IMR-90 (cell line): ENCODE measurements at regions not wholly inside any gene's neighbourhood (a gene's known extent, or its start where the extent isn't known, plus 50 kb on each side); places are given as distances from the start of the nearest gene placed in this dataset.

Source experiments
- ATAC-seq: fragments of 200-7000 bp; cut with Tn5 transposase; 2 replicates; pipeline ENCODE4 v1.9.1; 2020; ENCODE audit warnings: low read depth, mild to moderate bottlenecking, moderate library complexity
- BruUV-seq: library from RNA; stranded (reverse); fragments of 400-500 nt; replicated peaks from 2 replicates; lab custom pipeline; 2021; lab: Mats Ljungman, UMichigan
- CTCF ChIA-PET: fragments of 300-600 bp; formaldehyde crosslinking; extraction: SDS; loops from one replicate; lab custom pipeline; 2021; ENCODE audit warnings: antibody characterized with exemption; lab: Yijun Ruan, JAX
- POLR2A ChIA-PET: fragments of 300-600 bp; sonication (Branson Sonifier 250); formaldehyde crosslinking; loops from one replicate; lab custom pipeline; 2022; ENCODE audit warnings: antibody characterized with exemption; ENCODE audit not compliant: unreplicated experiment; lab: Charles Lee
- DNase-seq: peaks from one replicate; pipeline ENCODE4 v3.0.0; 2013
- H2AFZ ChIP-seq: replicated peaks from 2 replicates; pipeline ENCODE3; 2013; ENCODE audit warnings: low read length, mild to moderate bottlenecking; ENCODE audit not compliant: poor library complexity
- H2AK5ac ChIP-seq: 2 replicates; pipeline ENCODE4 v1.6.1; 2013; ENCODE audit warnings: low read depth, low read length, inconsistent platforms
- H2AK9ac ChIP-seq: replicated peaks from 2 replicates; pipeline ENCODE3; 2013; ENCODE audit warnings: mild to moderate bottlenecking, low read depth, low read length, moderate library complexity; ENCODE audit not compliant: poor library complexity
- H2BK120ac ChIP-seq: 2 replicates; pipeline ENCODE4 v1.6.1; 2013; ENCODE audit warnings: low read depth, low read length, inconsistent platforms
- H2BK15ac ChIP-seq: 3 replicates; pipeline ENCODE4 v1.6.1; 2013; ENCODE audit warnings: low read depth, low read length, inconsistent platforms
- H2BK20ac ChIP-seq: 2 replicates; pipeline ENCODE4 v1.6.1; 2013; ENCODE audit warnings: low read depth, mild to moderate bottlenecking, inconsistent platforms, low read length, moderate library complexity
- H2BK5ac ChIP-seq: 2 replicates; pipeline ENCODE4 v1.6.1; 2013; ENCODE audit warnings: mild to moderate bottlenecking, low read depth, low read length, inconsistent platforms; ENCODE audit not compliant: poor library complexity, severe bottlenecking
- H3K14ac ChIP-seq: replicated peaks from 2 replicates; pipeline ENCODE4 v1.6.1; 2013; ENCODE audit warnings: low read depth, low read length, inconsistent platforms
- H3K18ac ChIP-seq: 2 replicates; pipeline ENCODE4 v1.6.1; 2013; ENCODE audit warnings: low read depth, low read length, control low read depth
- H3K23ac ChIP-seq: 2 replicates; pipeline ENCODE4 v1.6.1; 2013; ENCODE audit warnings: low read depth, low read length, inconsistent platforms
- H3K27ac ChIP-seq: 2 replicates; pipeline ENCODE4 v1.5.1; 2013; ENCODE audit warnings: mild to moderate bottlenecking, control low read depth, low read length; ENCODE audit not compliant: insufficient read depth
- H3K27me3 ChIP-seq: 2 replicates; pipeline ENCODE4 v1.6.1; 2013; ENCODE audit warnings: low read length; ENCODE audit not compliant: control insufficient read depth, insufficient read depth
- H3K36me3 ChIP-seq: 2 replicates; pipeline ENCODE4 v1.6.1; 2013; ENCODE audit warnings: low read length, mixed read lengths; ENCODE audit not compliant: control insufficient read depth, insufficient read depth
- H3K4ac ChIP-seq: 2 replicates; pipeline ENCODE4 v1.6.1; 2013; ENCODE audit warnings: low read depth, low read length, inconsistent platforms
- H3K4me1 ChIP-seq: 2 replicates; pipeline ENCODE4 v1.6.1; 2013; ENCODE audit warnings: low read length, mixed read lengths; ENCODE audit not compliant: control insufficient read depth, insufficient read depth
- H3K4me2 ChIP-seq: 2 replicates; pipeline ENCODE4 v1.6.1; 2013; ENCODE audit warnings: low read depth, mild to moderate bottlenecking, control low read depth, low read length, moderate library complexity
- H3K4me3 ChIP-seq: 2 replicates; pipeline ENCODE4 v1.5.1; 2013; ENCODE audit warnings: low read depth, mild to moderate bottlenecking, control low read depth, low read length, moderate library complexity; ENCODE audit not compliant: insufficient read depth
- H3K56ac ChIP-seq: 2 replicates; pipeline ENCODE4 v1.6.1; 2013; ENCODE audit warnings: low read length, inconsistent platforms; ENCODE audit not compliant: insufficient read depth; ENCODE audit errors: extremely low read depth
- H3K79me1 ChIP-seq, 2 experiments: 2 replicates each; pipeline ENCODE4 v1.6.1; 2013; ENCODE audit warnings: low read length in 2 of 2, inconsistent platforms in 1 of 2, low read depth in 1 of 2
- H3K9ac ChIP-seq: 2 replicates; pipeline ENCODE4 v1.6.1; 2013; ENCODE audit warnings: low read depth, low read length, control low read depth
- H3K9me1 ChIP-seq: 2 replicates; pipeline ENCODE4 v1.6.1; 2013; ENCODE audit warnings: low read length, inconsistent platforms; ENCODE audit not compliant: insufficient read depth
- H3K9me3 ChIP-seq: 2 replicates; pipeline ENCODE4 v1.6.1; 2013; ENCODE audit warnings: low read length; ENCODE audit not compliant: control insufficient read depth, insufficient read depth
- H4K20me1 ChIP-seq: 2 replicates; pipeline ENCODE4 v1.6.1; 2013; ENCODE audit warnings: low read length, inconsistent platforms; ENCODE audit not compliant: insufficient read depth
- H4K5ac ChIP-seq: 2 replicates; pipeline ENCODE4 v1.6.1; 2013; ENCODE audit warnings: mild to moderate bottlenecking, low read depth, low read length, control low read depth
- H4K8ac ChIP-seq, 2 experiments: 2 replicates each; pipeline ENCODE4 v1.6.1; 2013; ENCODE audit warnings: low read depth in 2 of 2, low read length in 2 of 2, control low read depth in 1 of 2, inconsistent platforms in 1 of 2
- H4K91ac ChIP-seq: 2 replicates; pipeline ENCODE4 v1.6.1; 2013; ENCODE audit warnings: low read depth, low read length, inconsistent platforms; ENCODE audit not compliant: insufficient read depth
- BHLHE40 ChIP-seq: fragments of 150-350 bp; IDR thresholded peaks from 2 replicates; pipeline ENCODE4 v1.6.1; 2016; ENCODE audit warnings: mild to moderate bottlenecking, low read depth, low read length
- CEBPB ChIP-seq: IDR thresholded peaks from 2 replicates; pipeline ENCODE4 v1.6.1; 2012; ENCODE audit warnings: low read depth, low read length, improper control_type of control experiment
- CHD1 ChIP-seq: IDR thresholded peaks from 2 replicates; pipeline ENCODE4 v1.6.1; 2012; ENCODE audit warnings: low read depth, low read length, improper control_type of control experiment
- ELK1 ChIP-seq: fragments of 150-350 bp; IDR thresholded peaks from 2 replicates; pipeline ENCODE4 v1.6.1; 2016; ENCODE audit warnings: low read depth, mild to moderate bottlenecking, low read length, moderate library complexity, borderline replicate concordance
- FOS ChIP-seq: fragments of 150-350 bp; IDR thresholded peaks from 2 replicates; pipeline ENCODE4 v1.6.1; 2016; ENCODE audit warnings: low read depth, low read length
- MAFK ChIP-seq: IDR thresholded peaks from 2 replicates; pipeline ENCODE4 v1.6.1; 2012; ENCODE audit warnings: low read depth, low read length, improper control_type of control experiment
- MAZ ChIP-seq: IDR thresholded peaks from 2 replicates; pipeline ENCODE4 v1.6.1; 2012; ENCODE audit warnings: low read depth, mild to moderate bottlenecking, low read length, improper control_type of control experiment, moderate library complexity, borderline replicate concordance
- MXI1 ChIP-seq: IDR thresholded peaks from 2 replicates; pipeline ENCODE4 v1.6.1; 2012; ENCODE audit warnings: low read depth, mild to moderate bottlenecking, low read length, moderate library complexity, borderline replicate concordance
- NFE2L2 ChIP-seq: fragments of 150-350 bp; IDR thresholded peaks from 2 replicates; pipeline ENCODE4 v1.6.1; 2016; ENCODE audit warnings: low read depth, mild to moderate bottlenecking, low read length
- POLR2A ChIP-seq: IDR thresholded peaks from 2 replicates; pipeline ENCODE4 v1.6.1; 2012; ENCODE audit warnings: mild to moderate bottlenecking, low read depth, low read length
- RAD21 ChIP-seq: IDR thresholded peaks from 2 replicates; pipeline ENCODE4 v1.6.1; 2012; ENCODE audit warnings: low read length, improper control_type of control experiment
- RCOR1 ChIP-seq: IDR thresholded peaks from 2 replicates; pipeline ENCODE4 v1.6.1; 2012; ENCODE audit warnings: mild to moderate bottlenecking, low read length, improper control_type of control experiment; ENCODE audit not compliant: insufficient replicate concordance
- RFX5 ChIP-seq: IDR thresholded peaks from 2 replicates; pipeline ENCODE4 v1.8.0; 2012; ENCODE audit warnings: low read depth, mild to moderate bottlenecking, low read length, moderate library complexity
- SMC3 ChIP-seq: fragments of 150-350 bp; IDR thresholded peaks from 2 replicates; pipeline ENCODE4 v1.6.1; 2016; ENCODE audit warnings: low read depth, mild to moderate bottlenecking, antibody characterized with exemption, low read length, moderate library complexity
- USF2 ChIP-seq: fragments of 150-350 bp; IDR thresholded peaks from 2 replicates; pipeline ENCODE4 v1.6.1; 2017; ENCODE audit warnings: mild to moderate bottlenecking, antibody characterized with exemption, low read length, low read depth
- WGBS, 2 experiments: methylation state at CpG; one replicate each; pipeline versions ENCODE4 v1.1.5 to v1.1.7; 2013; ENCODE audit warnings: missing lambda C conversion rate in 2 of 2; ENCODE audit not compliant: insufficient read length in 1 of 2; ENCODE audit errors: extremely low coverage in 2 of 2; 5-methylcytosine and 5-hydroxymethylcytosine counted together
- dilution Hi-C: fragments of 300-500 bp; cut with HindIII; formaldehyde crosslinking; loops from one replicate; pipeline ENCODE4 v1.14.3; 2018; ENCODE audit warnings: low sequenced_read_pairs; ENCODE audit not compliant: unreplicated experiment
- in situ Hi-C: fragments of 300-500 bp; cut with MboI; formaldehyde crosslinking; loops from 3 replicates; pipeline ENCODE4 v1.14.3; 2019; ENCODE audit warnings: low sequenced_read_pairs, inconsistent platforms, mixed read lengths
- intact Hi-C: fragments of 100-400 bp; cut with micrococcal nuclease; formaldehyde crosslinking; loops from 2 replicates; pipeline ENCODE4 v1.10.0; 2022
- TF ChIP-seq, protein P1 (sequence below): conservative IDR thresholded peaks from 2 replicates; pipeline ENCODE4 v1.5.1; 2012; ENCODE audit warnings: mild to moderate bottlenecking, low read depth, low read length, improper control_type of control experiment

- H4K20me1 ChIP-seq: no peaks in the 10 kb centered on the region
- H3K4me3 ChIP-seq: no peak overlapping the region
- no peak overlapping the region for H2AFZ ChIP-seq
- intact Hi-C loops: no loop called here
- H2BK5ac ChIP-seq: no peak overlapping the region
- H4K5ac ChIP-seq: no peak overlapping the region
- WGBS, 2 experiments: no CpG with 5 or more reads among the region's 4 CpGs
- no peaks in the 10 kb centered on the region for H3K79me1 ChIP-seq
- no peak overlapping the region for H3K14ac ChIP-seq
- H3K4ac ChIP-seq: no peak overlapping the region
- H2AK9ac ChIP-seq: no peak overlapping the region
- no peak overlapping the region for H2BK120ac ChIP-seq
- peaks cover 5% of the 10 kb centered on the region for H3K4me1 ChIP-seq
- no peak overlapping the region for H4K8ac ChIP-seq
- in situ Hi-C loops: no loop called here
- no peak overlapping the region for H2AK5ac ChIP-seq
- no peak overlapping the region for H2BK15ac ChIP-seq
- no peak overlapping the region for H3K9ac ChIP-seq
- ChIA-PET CTCF (no interaction called here), POLR2A (no interaction called here)
- BruUV-seq: no TSS peak
- no peak overlapping the region for H3K23ac ChIP-seq
- no peak overlapping the region for H3K56ac ChIP-seq
- DNase-seq (no peak), ATAC-seq (no peak)
- no peak overlapping the region for H4K91ac ChIP-seq
- no peaks in the 10 kb centered on the region for H3K27me3 ChIP-seq
- no peak for TF ChIP-seq MAFK
- no peak for TF ChIP-seq FOS
- no peak for TF ChIP-seq NFE2L2
- TF ChIP-seq ELK1: no peak
- no peak for TF ChIP-seq RFX5
- TF ChIP-seq SMC3: no peak
- TF ChIP-seq RAD21: no peak
- TF ChIP-seq BHLHE40: no peak
- TF ChIP-seq CHD1: no peak
- TF ChIP-seq CEBPB: no peak
- TF ChIP-seq RCOR1: no peak
- no peak for TF ChIP-seq USF2
- no peak for TF ChIP-seq MXI1
- no peak for TF ChIP-seq MAZ
- TF ChIP-seq, protein P1, sequence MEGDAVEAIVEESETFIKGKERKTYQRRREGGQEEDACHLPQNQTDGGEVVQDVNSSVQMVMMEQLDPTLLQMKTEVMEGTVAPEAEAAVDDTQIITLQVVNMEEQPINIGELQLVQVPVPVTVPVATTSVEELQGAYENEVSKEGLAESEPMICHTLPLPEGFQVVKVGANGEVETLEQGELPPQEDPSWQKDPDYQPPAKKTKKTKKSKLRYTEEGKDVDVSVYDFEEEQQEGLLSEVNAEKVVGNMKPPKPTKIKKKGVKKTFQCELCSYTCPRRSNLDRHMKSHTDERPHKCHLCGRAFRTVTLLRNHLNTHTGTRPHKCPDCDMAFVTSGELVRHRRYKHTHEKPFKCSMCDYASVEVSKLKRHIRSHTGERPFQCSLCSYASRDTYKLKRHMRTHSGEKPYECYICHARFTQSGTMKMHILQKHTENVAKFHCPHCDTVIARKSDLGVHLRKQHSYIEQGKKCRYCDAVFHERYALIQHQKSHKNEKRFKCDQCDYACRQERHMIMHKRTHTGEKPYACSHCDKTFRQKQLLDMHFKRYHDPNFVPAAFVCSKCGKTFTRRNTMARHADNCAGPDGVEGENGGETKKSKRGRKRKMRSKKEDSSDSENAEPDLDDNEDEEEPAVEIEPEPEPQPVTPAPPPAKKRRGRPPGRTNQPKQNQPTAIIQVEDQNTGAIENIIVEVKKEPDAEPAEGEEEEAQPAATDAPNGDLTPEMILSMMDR: no peak
- TF ChIP-seq POLR2A: no peak
- no peak overlapping the region for H3K27ac ChIP-seq
- no peak overlapping the region for H3K18ac ChIP-seq
- H3K4me2 ChIP-seq: no peak overlapping the region
- no peaks in the 10 kb centered on the region for H3K36me3 ChIP-seq
- H2BK20ac ChIP-seq: no peak overlapping the region
- dilution Hi-C loops: no loop called here
- no peaks in the 10 kb centered on the region for H3K9me3 ChIP-seq
- no peaks in the 10 kb centered on the region for H3K9me1 ChIP-seq
Measured at GRCh38 chr18:44586782-44587524, 93.7 kb upstream of the SETBP1 start.
